Progenitor cell of endocrine pancreas (in vitro differentiated cells): ENCODE measurements at regions not wholly inside any gene's neighbourhood (a gene's known extent, or its start where the extent isn't known, plus 50 kb on each side); places are given as distances from the start of the nearest gene placed in this dataset.

ENCODE experiments used
- DNase-seq: peaks from one replicate; pipeline ENCODE4 v3.0.0; 2021; ENCODE audit warnings: low spot score; ENCODE audit not compliant: unreplicated experiment
- H3K27ac Mint-ChIP-seq: 2 replicates; pipeline ENCODE4 v1.8.0; 2021; ENCODE audit warnings: mild to moderate bottlenecking, moderate library complexity, mixed read lengths
- H3K27me3 Mint-ChIP-seq: 2 replicates; pipeline ENCODE4 v1.8.0; 2021; ENCODE audit warnings: mixed read lengths
- H3K36me3 Mint-ChIP-seq: 2 replicates; pipeline ENCODE4 v1.8.0; 2022; ENCODE audit warnings: mixed read lengths; ENCODE audit not compliant: insufficient read depth
- H3K4me1 Mint-ChIP-seq: 2 replicates; pipeline ENCODE4 v1.8.0; 2021; ENCODE audit warnings: low read depth, mixed read lengths
- H3K4me3 Mint-ChIP-seq: 2 replicates; pipeline ENCODE4 v1.8.0; 2021; ENCODE audit warnings: low read depth, mild to moderate bottlenecking, moderate library complexity, mixed read lengths
- H3K9me3 Mint-ChIP-seq: 2 replicates; pipeline ENCODE4 v1.8.0; 2021; ENCODE audit warnings: low read depth, mixed read lengths
- TF ChIP-seq, protein P1 (sequence below): fragments of 200-600 bp; sonication (generic); IDR thresholded peaks from one replicate; pipeline ENCODE4 v1.5.0; 2021; ENCODE audit warnings: antibody characterized with exemption, mild to moderate bottlenecking; ENCODE audit not compliant: unreplicated experiment

DNA sequence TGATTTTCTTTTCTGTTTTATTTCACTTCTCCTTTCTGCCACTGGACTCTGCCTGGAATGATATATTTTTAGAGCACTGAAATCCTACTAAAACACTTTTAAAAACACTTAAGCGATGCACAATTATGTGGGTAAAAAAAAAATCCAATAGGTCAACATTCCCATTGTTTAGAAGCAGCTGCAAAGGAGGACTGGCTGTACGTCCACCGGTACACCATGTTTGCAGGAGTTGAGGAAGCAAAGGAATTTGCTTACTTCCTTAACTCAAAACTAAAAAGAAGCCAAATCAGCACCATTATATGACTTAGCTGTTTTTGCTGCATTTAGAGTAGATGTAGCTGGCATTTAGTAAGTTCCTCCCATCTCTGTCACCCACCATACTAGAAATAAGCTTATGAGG is 186.8 kb upstream of the TMTC1 start:
- Mint-ChIP-seq H3K36me3 (no peaks in the 10 kb centered on the region), H3K27ac (no peak overlapping the region), H3K4me3 (no peak overlapping the region), H3K9me3 (no peaks in the 10 kb centered on the region), H3K27me3 (no peaks in the 10 kb centered on the region), H3K4me1 (peaks cover 6% of the 10 kb centered on the region)
- DNase-seq: no peak
- TF ChIP-seq, protein P1, sequence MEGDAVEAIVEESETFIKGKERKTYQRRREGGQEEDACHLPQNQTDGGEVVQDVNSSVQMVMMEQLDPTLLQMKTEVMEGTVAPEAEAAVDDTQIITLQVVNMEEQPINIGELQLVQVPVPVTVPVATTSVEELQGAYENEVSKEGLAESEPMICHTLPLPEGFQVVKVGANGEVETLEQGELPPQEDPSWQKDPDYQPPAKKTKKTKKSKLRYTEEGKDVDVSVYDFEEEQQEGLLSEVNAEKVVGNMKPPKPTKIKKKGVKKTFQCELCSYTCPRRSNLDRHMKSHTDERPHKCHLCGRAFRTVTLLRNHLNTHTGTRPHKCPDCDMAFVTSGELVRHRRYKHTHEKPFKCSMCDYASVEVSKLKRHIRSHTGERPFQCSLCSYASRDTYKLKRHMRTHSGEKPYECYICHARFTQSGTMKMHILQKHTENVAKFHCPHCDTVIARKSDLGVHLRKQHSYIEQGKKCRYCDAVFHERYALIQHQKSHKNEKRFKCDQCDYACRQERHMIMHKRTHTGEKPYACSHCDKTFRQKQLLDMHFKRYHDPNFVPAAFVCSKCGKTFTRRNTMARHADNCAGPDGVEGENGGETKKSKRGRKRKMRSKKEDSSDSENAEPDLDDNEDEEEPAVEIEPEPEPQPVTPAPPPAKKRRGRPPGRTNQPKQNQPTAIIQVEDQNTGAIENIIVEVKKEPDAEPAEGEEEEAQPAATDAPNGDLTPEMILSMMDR: no peak

- H3K27me3 Mint-ChIP-seq: no peaks in the 10 kb centered on the region
- no peak overlapping the region for H3K27ac Mint-ChIP-seq
- no peak for DNase-seq
- no peaks in the 10 kb centered on the region for H3K36me3 Mint-ChIP-seq
- H3K4me1 Mint-ChIP-seq: no peaks in the 10 kb centered on the region
- H3K4me3 Mint-ChIP-seq: no peak overlapping the region
- no peaks in the 10 kb centered on the region for H3K9me3 Mint-ChIP-seq
- TF ChIP-seq, protein P1: no peak
Measured at GRCh38 chr12:29962276-29963035, 178.7 kb upstream of the TMTC1 start.

GRCh38 chr12:29961231-29961630 is 177.5 kb upstream of the TMTC1 start:
- TF ChIP-seq, protein P1: no peak
- no peak overlapping the region for H3K27ac Mint-ChIP-seq

GRCh38 chr12:29960122-29960521 is 176.4 kb upstream of the TMTC1 start:
- no peak overlapping the region for H3K27ac Mint-ChIP-seq
- H3K27me3 Mint-ChIP-seq: no peaks in the 10 kb centered on the region
- no peak overlapping the region for H3K4me3 Mint-ChIP-seq
- H3K36me3 Mint-ChIP-seq: no peaks in the 10 kb centered on the region
- H3K9me3 Mint-ChIP-seq: peaks cover 4% of the 10 kb centered on the region
- no peak for DNase-seq
- TF ChIP-seq, protein P1: no peak
- no peaks in the 10 kb centered on the region for H3K4me1 Mint-ChIP-seq

More at GRCh38 chr12:29961231-29961630, 177.5 kb upstream of the TMTC1 start:
- no peaks in the 10 kb centered on the region for H3K36me3 Mint-ChIP-seq
- no peaks in the 10 kb centered on the region for H3K27me3 Mint-ChIP-seq
- H3K4me3 Mint-ChIP-seq: no peak overlapping the region
- no peaks in the 10 kb centered on the region for H3K4me1 Mint-ChIP-seq
- H3K9me3 Mint-ChIP-seq: no peaks in the 10 kb centered on the region
- no peak for DNase-seq

DNA sequence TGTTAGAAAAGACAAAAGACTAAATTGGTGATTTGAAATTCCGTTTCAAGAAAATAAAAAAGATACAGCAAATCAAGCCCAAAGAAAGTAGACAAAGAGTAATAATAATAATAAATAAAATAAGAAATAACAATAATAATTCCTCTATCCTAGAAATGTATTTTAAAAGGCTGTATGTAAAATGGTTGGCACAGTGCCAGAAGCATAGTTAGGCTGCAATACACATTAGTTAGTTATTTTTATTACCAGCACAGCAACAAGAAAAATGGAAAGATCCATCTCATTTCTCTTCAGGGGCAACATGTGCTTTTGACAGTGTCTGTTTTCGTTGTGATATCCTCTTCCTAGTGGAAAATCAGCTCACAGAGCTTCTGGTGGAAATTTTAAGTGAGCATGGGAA is 174.1 kb upstream of the TMTC1 start:
- Mint-ChIP-seq H3K36me3 (no peaks in the 10 kb centered on the region), H3K27ac (no peak overlapping the region), H3K9me3 (peaks cover 4% of the 10 kb centered on the region), H3K4me1 (no peaks in the 10 kb centered on the region), H3K4me3 (no peak overlapping the region), H3K27me3 (no peaks in the 10 kb centered on the region)
- TF ChIP-seq, protein P1: no peak
- no peak for DNase-seq
